HUES64 (cell line): ENCODE measurements at regions not wholly inside any gene's neighbourhood (a gene's known extent, or its start where the extent isn't known, plus 50 kb on each side); places are given as distances from the start of the nearest gene placed in this dataset.

ENCODE experiments used
- H3K27ac ChIP-seq: 2 replicates; pipeline ENCODE4 v1.7.0; 2013; ENCODE audit warnings: low read depth, low read length, inconsistent platforms
- H3K27me3 ChIP-seq: 2 replicates; pipeline ENCODE4 v1.6.1; 2013; ENCODE audit warnings: mild to moderate bottlenecking, low read length; ENCODE audit not compliant: insufficient read depth
- H3K36me3 ChIP-seq: 2 replicates; pipeline ENCODE4 v1.6.1; 2013; ENCODE audit warnings: mild to moderate bottlenecking, low read length; ENCODE audit not compliant: insufficient read depth
- H3K4me1 ChIP-seq: 2 replicates; pipeline ENCODE4 v1.6.1; 2013; ENCODE audit warnings: mild to moderate bottlenecking, low read length, moderate library complexity; ENCODE audit not compliant: insufficient read depth
- H3K4me3 ChIP-seq: 2 replicates; pipeline ENCODE4 v1.5.1; 2013; ENCODE audit warnings: mild to moderate bottlenecking, low read length, moderate library complexity
- H3K9ac ChIP-seq: 2 replicates; pipeline ENCODE4 v1.6.1; 2013; ENCODE audit warnings: mild to moderate bottlenecking, low read depth, low read length
- H3K9me3 ChIP-seq: 2 replicates; pipeline ENCODE4 v1.6.1; 2013; ENCODE audit warnings: low read depth, low read length; ENCODE audit not compliant: insufficient read depth
- WGBS: fragments of 150-250, 120-280 bp; methylation state at CpG from one replicate; pipeline ENCODE4 v1.1.7; 2013; ENCODE audit warnings: missing lambda C conversion rate; 5-methylcytosine and 5-hydroxymethylcytosine counted together

DNA sequence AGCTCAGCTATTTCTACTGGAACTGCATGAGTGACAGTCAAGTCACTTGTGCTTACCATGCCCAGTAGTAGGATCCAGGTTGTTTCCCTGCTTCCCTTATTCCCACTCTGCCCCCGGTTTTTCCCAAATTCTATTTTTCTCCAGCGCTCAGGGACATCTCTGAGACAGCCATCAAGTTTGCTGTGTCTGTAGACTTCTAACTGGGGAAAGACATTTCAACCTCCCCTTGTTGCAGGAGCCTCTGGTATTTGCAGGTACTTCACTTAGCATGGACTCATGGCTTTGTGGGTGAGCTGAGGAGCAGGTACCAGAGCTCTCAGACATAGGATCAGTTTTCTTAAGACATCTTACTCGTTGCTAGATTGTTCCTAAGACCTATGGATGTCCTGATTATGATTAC, 801.6 kb upstream of the RBFOX1 start:
- no peak overlapping the region for H3K27ac ChIP-seq
- no peak overlapping the region for H3K9ac ChIP-seq
- no peaks in the 10 kb centered on the region for H3K4me1 ChIP-seq
- 93% methylated on average over 3 of the region's 3 CpGs for WGBS
- no peaks in the 10 kb centered on the region for H3K27me3 ChIP-seq
- H3K9me3 ChIP-seq, result no peaks in the 10 kb centered on the region
- no peak overlapping the region for H3K4me3 ChIP-seq
- H3K36me3 ChIP-seq, result no peaks in the 10 kb centered on the region

DNA sequence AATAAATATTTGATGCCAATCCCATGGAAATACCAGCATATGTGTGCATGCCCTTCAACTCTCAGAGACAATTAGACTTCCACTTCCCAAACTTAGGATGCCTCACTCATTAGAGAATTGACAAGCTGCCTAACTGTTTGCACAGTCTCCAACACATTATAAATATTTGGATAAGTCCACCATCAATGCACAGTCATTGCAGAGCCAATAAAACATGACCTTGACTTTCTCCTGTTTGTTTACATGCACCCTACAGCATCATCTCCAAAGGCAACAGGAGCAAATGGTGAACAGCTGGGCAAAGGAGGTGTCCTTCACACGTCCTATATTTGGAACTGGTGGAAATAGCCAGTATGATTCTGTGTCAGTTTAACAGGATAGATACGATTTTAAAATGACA, 804.4 kb upstream of the RBFOX1 start:
- Histone ChIP-seq H3K4me1 (no peaks in the 10 kb centered on the region), H3K9ac (no peak overlapping the region), H3K4me3 (no peak overlapping the region), H3K9me3 (no peaks in the 10 kb centered on the region), H3K36me3 (no peaks in the 10 kb centered on the region), H3K27ac (no peak overlapping the region), H3K27me3 (no peaks in the 10 kb centered on the region)
- 93% methylated on average over 2 of the region's 2 CpGs for WGBS

DNA sequence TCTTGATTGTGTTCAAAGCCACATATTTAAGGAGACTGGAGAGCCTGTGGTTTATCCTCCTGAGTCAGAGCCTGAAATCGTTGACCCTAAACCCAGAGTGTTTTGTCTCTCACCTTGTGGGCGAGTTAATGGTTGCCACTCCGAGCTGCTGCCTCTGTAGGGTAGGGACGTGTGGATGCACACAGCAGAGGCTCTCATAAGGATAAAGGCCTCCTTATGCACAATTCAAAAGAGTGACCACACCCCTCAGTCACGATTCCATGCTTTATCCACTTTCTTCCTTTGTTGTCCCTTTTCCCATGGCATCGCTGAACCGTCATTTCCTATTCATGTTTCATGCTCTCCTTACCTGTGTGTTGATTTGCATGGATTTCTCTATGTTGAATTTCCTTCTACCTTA, 805.0 kb upstream of the RBFOX1 start:
- Histone ChIP-seq H3K36me3 (no peaks in the 10 kb centered on the region), H3K4me1 (no peaks in the 10 kb centered on the region), H3K9me3 (no peaks in the 10 kb centered on the region), H3K9ac (no peak overlapping the region), H3K4me3 (no peak overlapping the region), H3K27ac (no peak overlapping the region), H3K27me3 (no peaks in the 10 kb centered on the region)
- 89% methylated on average over 7 of the region's 7 CpGs for WGBS

DNA sequence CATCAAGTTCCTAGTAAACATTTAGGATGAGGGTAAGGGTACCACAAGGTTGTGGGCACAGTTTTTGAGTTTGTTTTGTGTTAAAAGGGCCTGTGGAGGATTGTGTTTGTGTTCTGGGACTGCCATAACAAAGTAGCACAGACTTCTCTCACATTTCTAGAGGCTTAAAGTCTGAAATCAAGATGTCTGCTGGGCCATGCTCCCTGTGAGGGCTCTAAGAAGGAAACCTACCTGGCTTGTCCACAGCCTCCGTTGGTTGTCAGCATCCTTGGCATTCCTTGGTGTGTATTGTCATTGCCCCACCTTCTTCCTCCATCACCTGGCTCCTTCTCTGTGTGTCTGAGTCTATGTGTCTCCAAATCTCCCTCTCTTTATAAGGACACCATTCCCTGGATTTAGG, 808.1 kb upstream of the RBFOX1 start:
- Histone ChIP-seq H3K27ac (no peak overlapping the region), H3K36me3 (no peaks in the 10 kb centered on the region), H3K4me3 (no peak overlapping the region), H3K9ac (no peak overlapping the region), H3K9me3 (no peaks in the 10 kb centered on the region), H3K4me1 (peaks cover 13% of the 10 kb centered on the region), H3K27me3 (no peaks in the 10 kb centered on the region)
- 91% methylated on average over 1 of the region's 1 CpG for whole genome bisulfite sequencing

DNA sequence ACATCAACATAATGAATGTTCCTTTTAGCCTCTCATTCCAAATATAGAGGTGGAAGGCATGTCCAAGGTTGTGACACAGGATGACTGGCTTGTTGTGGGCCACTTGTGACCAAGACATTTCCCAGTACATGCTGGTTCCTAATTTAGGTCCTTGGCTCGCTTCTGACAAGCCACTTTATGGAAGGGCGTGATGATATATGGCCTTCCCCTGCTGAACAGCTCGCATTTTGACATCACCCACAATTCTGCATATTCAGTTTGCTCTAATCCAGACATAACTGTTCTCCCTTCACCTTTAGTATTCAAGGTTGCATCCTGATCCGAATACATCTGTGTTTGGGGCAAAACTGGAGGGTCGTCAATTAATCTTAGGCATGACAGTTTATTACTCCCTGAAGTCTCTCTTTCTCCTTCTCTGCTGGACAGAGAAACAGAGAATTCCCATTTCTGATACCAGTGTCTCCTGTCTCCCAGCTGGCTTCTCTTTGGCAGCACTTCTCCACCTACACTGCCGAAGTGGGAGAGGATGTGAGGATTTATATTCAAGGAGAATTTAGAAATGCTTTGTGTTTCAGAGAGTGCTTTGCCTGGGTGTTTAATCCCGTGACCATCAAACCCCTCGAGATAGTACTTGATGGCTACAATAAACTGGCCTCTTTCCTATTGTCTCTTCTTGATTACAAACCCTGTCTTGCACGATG, 815.5 kb upstream of the RBFOX1 start:
- WGBS, result 94% methylated on average over 9 of the region's 9 CpGs
- Histone ChIP-seq H3K9me3 (peaks cover 3% of the 10 kb centered on the region; the same call in 1 of the 2 replicates), H3K27ac (no peak overlapping the region), H3K4me1 (peaks cover 13% of the 10 kb centered on the region), H3K36me3 (no peaks in the 10 kb centered on the region), H3K4me3 (no peak overlapping the region), H3K9ac (no peak overlapping the region), H3K27me3 (no peaks in the 10 kb centered on the region)

DNA sequence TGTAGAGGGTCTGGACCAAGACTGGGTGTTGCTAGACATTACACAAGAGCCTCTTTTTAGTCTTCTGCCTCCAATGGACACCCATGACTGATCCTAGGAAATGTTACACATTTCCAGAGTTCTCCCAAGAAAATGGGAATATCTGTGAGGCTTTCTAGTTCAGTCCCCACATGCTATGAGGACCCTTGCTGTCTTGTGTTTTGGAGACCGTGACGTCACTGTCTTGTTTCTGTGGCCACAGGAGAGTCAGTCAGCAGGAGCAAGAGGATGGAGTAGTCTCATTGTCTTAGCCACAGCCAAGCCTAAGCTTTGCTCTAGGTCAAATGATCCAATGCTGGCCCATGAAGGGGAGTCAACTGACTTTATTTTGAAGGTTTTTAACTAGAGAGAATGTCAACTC, 820.1 kb upstream of the RBFOX1 start:
- no peaks in the 10 kb centered on the region for H3K4me1 ChIP-seq
- WGBS, result 93% methylated on average over 2 of the region's 2 CpGs

DNA sequence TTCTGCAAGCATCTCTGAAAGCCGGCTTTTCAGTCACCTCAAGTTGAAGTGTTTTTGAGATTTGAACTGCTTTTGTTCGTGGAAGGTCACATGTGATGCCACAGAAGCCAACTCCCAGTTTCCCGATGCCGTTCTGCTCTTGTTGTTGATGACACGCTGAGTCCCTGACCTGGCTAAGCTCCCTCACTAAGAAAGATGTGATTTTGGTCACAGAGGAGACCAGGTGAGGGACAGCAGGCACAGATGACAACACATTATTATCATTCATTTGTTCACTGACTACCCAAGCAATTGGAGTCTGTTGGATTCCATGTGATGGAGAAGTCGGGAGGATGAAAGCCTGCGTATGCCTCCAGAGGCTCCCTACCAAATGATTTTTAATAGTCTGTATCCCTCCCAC, 822.4 kb upstream of the RBFOX1 start:
- Histone ChIP-seq H3K36me3 (no peaks in the 10 kb centered on the region), H3K9ac (no peak overlapping the region), H3K27me3 (no peaks in the 10 kb centered on the region), H3K4me1 (no peaks in the 10 kb centered on the region), H3K9me3 (no peaks in the 10 kb centered on the region), H3K27ac (no peak overlapping the region), H3K4me3 (no peak overlapping the region)
- WGBS, result 93% methylated on average over 7 of the region's 7 CpGs

More for the DNA sequence above, 820.1 kb upstream of the RBFOX1 start:
- no peak overlapping the region for H3K27ac ChIP-seq
- peaks cover 3% of the 10 kb centered on the region; the same call in 1 of the 2 replicates for H3K9me3 ChIP-seq
- H3K27me3 ChIP-seq, result no peaks in the 10 kb centered on the region
- H3K36me3 ChIP-seq, result no peaks in the 10 kb centered on the region
- H3K9ac ChIP-seq, result no peak overlapping the region
- no peak overlapping the region for H3K4me3 ChIP-seq

DNA sequence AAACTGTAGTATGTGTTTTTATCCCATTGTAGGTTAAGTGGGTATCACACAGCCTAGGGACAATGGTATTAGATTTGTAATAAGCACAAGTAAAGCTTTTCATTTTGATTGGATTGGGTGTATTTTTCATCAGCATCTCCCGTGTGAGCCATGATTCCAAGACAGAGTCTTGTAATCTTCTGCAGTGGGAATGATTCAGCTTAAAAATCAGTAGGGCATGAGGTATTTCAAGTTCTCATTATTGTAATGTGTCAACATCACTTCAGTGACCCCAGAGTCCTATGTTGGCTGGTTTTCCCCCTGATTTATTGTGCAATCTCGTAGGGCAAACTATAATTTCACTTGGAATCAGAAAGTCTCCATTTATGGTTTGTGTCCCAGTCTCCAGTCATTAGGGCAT, 833.2 kb upstream of the RBFOX1 start:
- Histone ChIP-seq H3K27me3 (no peaks in the 10 kb centered on the region), H3K4me3 (no peak overlapping the region), H3K36me3 (no peaks in the 10 kb centered on the region), H3K9ac (no peak overlapping the region), H3K4me1 (no peaks in the 10 kb centered on the region), H3K27ac (no peak overlapping the region), H3K9me3 (no peaks in the 10 kb centered on the region)
- 93% methylated on average over 2 of the region's 2 CpGs for WGBS

DNA sequence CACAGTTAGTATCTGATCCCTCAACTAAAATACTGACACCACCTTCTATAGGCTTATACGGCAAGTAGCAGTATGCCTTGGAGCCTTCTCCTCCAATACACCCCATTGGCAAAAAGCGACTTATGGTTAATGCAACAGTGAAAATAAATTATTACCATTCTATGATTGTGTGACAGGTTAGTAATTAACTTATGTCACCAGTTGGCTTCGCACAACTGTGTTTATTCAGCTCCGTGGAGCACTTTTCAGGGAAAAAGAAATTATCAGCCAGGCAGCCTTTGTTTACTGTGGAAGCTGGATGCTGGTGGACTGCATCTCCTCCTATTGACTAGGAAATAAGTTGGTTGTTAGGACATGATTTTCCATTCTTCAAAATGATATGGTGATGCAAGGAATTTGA, 833.8 kb upstream of the RBFOX1 start:
- Histone ChIP-seq H3K36me3 (no peaks in the 10 kb centered on the region), H3K27me3 (no peaks in the 10 kb centered on the region), H3K9ac (no peak overlapping the region), H3K9me3 (no peaks in the 10 kb centered on the region), H3K4me3 (no peak overlapping the region), H3K27ac (no peak overlapping the region), H3K4me1 (no peaks in the 10 kb centered on the region)
- WGBS, result 96% methylated on average over 3 of the region's 4 CpGs

DNA sequence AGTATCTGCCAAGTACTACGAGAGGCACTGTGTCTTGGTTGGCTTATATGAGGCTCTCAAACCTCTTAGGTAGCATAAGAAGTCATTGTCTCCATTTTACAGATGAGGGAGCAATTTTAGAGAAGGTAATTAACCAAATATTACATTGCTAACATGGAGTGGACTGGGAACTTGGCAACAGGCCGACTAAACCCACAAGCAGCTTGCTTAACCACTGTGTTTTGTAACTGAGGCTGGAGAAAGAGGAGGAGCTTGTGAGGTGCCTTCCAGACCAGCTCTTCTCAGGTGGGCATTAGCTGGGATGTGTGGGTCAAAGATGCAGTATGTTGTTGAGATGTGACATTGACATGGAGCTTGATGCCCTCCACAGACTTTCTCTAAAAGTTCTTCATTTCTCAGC, 835.6 kb upstream of the RBFOX1 start:
- H3K36me3 ChIP-seq, result no peaks in the 10 kb centered on the region
- 84% methylated on average over 2 of the region's 2 CpGs for WGBS
- H3K9me3 ChIP-seq, result no peaks in the 10 kb centered on the region
- no peaks in the 10 kb centered on the region for H3K27me3 ChIP-seq
- no peaks in the 10 kb centered on the region for H3K4me1 ChIP-seq
- H3K4me3 ChIP-seq, result no peak overlapping the region
- no peak overlapping the region for H3K27ac ChIP-seq
- H3K9ac ChIP-seq, result no peak overlapping the region

DNA sequence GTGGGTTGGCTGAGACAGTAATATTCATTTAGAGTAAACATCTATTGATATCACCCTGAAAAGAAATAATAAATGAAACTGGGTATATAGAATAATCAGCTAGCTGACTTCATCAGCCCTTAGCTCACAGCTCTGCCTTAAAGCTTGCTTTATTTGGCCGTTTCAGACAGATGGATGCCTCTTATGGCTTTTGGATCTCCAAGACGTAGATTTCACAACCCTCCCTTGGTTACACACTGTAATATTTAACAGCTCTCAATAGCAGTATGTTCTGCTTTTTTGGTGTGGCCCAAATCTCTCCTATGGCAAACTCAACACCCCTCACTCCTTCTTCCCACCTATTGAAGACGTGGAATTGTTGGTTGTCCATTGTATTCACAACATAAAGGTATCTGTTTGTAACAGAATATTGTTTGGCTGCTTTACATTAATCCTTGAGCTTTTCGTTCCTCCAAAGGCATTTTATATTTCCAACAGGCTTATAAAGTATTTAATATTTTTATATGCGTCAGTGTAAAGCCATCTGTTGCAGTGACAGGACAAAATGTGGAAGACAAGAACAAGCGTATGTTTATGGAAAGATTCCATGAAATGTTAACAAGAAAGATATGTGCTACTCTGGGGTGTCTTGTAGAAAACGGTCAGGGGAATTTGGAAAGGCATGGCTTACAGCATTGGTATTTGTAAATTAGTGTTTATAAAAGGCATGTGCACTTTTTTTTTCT, 837.0 kb upstream of the RBFOX1 start:
- whole genome bisulfite sequencing, result 91% methylated on average over 5 of the region's 7 CpGs
- Histone ChIP-seq H3K9ac (no peak overlapping the region), H3K27ac (no peak overlapping the region), H3K9me3 (no peaks in the 10 kb centered on the region), H3K27me3 (no peaks in the 10 kb centered on the region), H3K4me1 (no peaks in the 10 kb centered on the region), H3K36me3 (no peaks in the 10 kb centered on the region), H3K4me3 (no peak overlapping the region)
